Stimulated activated CD8-positive, alpha-beta memory T cell treated with anti-CD3 and anti-CD28 coated beads, Interleukin-4, amount 100 ng/mL, for 48 hours (primary cell): ENCODE measurements at regions not wholly inside any gene's neighbourhood (a gene's known extent, or its start where the extent isn't known, plus 50 kb on each side); places are given as distances from the start of the nearest gene placed in this dataset.
A peak's percentile ranks its signal among the peaks of the same experiment; 100 is the strongest.

Source experiments
- DNase-seq: peaks from one replicate; pipeline ENCODE4 v3.0.0-alpha.2; 2020

- DNase-seq, result no peak
Measured at GRCh38 chr10:2949221-2949947, 118.0 kb upstream of the PFKP start.

DNA sequence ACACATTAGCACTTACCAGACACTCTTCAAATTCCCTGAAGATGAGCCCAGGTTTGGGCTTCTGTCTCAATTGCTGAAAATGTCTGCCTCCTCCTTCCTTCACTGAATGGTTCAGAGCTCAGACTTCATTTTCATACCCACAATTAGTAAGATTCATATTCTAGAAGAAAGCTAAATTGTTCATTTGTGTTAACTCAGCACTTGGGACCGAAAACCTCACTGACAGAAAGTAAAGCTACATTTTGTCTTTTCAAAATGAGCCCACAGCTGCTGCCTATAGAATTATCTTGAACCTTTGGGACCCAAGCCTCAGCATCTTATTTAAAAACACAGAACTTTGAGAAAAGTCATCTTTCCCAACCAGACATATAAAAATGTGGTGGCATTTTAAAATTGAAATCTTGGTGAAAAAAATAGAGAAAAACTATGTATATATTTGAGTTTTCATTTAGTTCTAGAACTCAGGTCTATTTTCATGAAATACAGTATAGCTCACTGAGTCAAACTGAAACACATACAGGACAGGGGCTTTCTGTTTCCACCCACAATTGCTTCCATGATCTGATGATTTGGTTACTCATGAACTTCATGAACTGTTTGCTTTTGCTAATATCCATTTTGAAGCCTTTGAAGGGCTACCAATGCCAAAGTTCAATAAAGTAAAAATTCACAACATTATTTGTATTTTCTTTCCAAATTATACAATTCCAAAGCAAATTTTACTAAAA lies 119.1 kb upstream of the PFKP start:
- no peak for DNase-seq

- no peak for DNase-seq
Measured at GRCh38 chr10:2944788-2945187, 122.6 kb upstream of the PFKP start.

- no peak for DNase-seq
Measured at GRCh38 chr10:2943932-2944614, 123.3 kb upstream of the PFKP start.

GRCh38 chr10:2942938-2943337 lies 124.4 kb upstream of the PFKP start:
- DNase-seq, result no peak

GRCh38 chr10:2938869-2939268 lies 128.5 kb upstream of the PFKP start:
- DNase-seq, result no peak

GRCh38 chr10:2936816-2937215 lies 130.5 kb upstream of the PFKP start:
- no peak for DNase-seq

- DNase-seq, result no peak
Measured at GRCh38 chr10:2935647-2936386, 131.5 kb upstream of the PFKP start.

GRCh38 chr10:2933924-2934323 lies 133.4 kb upstream of the PFKP start:
- DNase-seq, result no peak

- DNase-seq, result no peak
Measured at GRCh38 chr10:2933519-2933918, 133.8 kb upstream of the PFKP start.

- no peak for DNase-seq
Measured at GRCh38 chr10:2933071-2933470, 134.3 kb upstream of the PFKP start.

DNA sequence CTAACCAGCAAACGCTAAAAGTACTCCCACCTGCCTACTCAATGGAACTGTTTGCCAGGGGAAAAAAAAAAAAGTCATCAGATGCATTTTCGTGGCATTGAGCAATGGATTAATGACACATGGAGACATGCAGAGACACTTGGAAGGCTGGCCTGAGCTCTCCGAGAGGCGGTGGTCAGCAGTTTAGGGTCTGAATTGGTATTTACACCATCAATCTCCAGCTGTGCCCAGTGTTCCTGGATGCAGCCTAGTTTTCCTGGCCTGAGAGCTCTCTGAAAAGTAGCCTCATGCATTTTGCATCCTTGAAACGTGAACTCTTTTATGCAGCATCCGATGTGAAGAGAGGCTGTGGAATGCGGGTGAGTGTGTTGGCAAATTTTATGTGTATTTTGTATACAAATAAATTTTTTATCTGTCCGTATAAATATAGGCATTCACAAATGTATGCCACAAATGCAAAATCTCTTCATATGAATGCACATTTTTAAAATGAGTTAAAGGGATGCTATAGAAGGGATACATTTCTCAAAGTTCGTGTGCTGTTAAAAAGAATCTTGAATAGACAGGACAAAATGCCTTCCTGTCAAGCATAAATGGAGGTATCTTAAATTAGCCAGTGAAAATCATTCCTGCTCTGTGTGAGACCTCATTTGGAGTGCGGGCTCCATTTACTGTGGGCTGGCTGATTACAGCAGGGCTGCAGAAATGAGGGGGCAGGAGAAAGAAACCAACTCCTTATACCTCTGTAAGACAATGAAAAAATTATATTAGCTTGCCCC lies 137.7 kb upstream of the PFKP start:
- DNase-seq, result no peak

- DNase-seq, result peak; percentile 88
Measured at GRCh38 chr10:2927958-2928840, 139.1 kb upstream of the PFKP start.

GRCh38 chr10:2926918-2927660 lies 140.3 kb upstream of the PFKP start:
- no peak for DNase-seq

DNA sequence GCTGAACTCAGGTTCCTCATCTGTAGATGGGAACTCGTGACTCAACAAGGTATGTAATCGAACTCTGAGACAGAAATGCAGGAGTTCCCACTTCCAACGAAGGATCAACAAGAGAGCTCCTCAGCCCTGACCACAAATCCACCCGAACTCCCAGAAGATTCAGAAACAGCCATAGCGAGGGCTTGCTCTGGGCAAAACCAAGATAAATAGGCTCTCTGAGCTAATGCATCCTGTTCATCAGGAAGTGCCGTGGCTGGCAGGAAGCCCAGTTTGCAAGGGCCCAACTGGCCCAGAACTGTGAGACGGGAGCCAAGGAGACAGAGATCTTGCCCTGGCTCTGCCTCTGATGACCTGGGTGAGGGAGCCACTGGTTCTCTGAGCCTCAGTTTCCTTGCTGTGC lies 141.7 kb upstream of the PFKP start:
- no peak for DNase-seq

- DNase-seq, result no peak
Measured at GRCh38 chr10:2924431-2924830, 142.9 kb upstream of the PFKP start.

GRCh38 chr10:2921956-2922680 lies 145.2 kb upstream of the PFKP start:
- no peak for DNase-seq

DNA sequence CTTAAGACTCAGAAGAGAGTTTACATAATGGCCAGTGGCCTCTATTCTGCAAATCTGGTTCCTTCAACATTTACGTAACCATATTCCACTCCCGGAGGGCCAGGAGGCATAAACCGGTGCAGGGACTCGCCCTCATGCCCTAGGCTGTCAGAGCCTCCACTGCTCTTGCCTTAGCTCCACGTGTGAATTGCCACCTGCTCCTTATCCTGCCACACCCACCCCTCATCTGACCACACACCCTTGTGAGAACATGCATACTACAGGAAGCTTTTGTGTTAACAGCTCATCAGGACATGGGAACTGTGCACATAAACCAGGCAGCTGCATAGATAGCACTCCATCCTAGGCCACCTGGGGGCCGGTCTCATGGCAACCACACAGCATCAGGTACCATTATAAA lies 146.7 kb upstream of the PFKP start:
- no peak for DNase-seq

- no peak for DNase-seq
Measured at GRCh38 chr10:2920168-2920567, 147.2 kb upstream of the PFKP start.

- DNase-seq, result no peak
Measured at GRCh38 chr10:2919016-2919415, 148.3 kb upstream of the PFKP start.
